Peyer's patch (tissue), 4 donors: ENCODE measurements at regions not wholly inside any gene's neighbourhood (a gene's known extent, or its start where the extent isn't known, plus 50 kb on each side); places are given as distances from the start of the nearest gene placed in this dataset.

Experiments
- POLR2A ChIP-seq, 2 donors: fragments of 450-650 bp; IDR thresholded peaks; one replicate each; pipeline ENCODE4 v1.5.1; 2017; ENCODE audit warnings: antibody characterized with exemption in 2 of 2, mild to moderate bottlenecking in 2 of 2, moderate library complexity in 2 of 2
- TF ChIP-seq, protein P1 (sequence below), 6 experiments: fragments of 450-650 bp in 4 of 6; fragments of 200-600 bp in 2 of 6; sonication (generic) in 1 of 6; IDR thresholded peaks; one replicate each; pipeline ENCODE4 v1.5.1; 2017 to 2019; ENCODE audit warnings: antibody characterized with exemption in 6 of 6, mild to moderate bottlenecking in 3 of 6, moderate library complexity in 1 of 6

DNA sequence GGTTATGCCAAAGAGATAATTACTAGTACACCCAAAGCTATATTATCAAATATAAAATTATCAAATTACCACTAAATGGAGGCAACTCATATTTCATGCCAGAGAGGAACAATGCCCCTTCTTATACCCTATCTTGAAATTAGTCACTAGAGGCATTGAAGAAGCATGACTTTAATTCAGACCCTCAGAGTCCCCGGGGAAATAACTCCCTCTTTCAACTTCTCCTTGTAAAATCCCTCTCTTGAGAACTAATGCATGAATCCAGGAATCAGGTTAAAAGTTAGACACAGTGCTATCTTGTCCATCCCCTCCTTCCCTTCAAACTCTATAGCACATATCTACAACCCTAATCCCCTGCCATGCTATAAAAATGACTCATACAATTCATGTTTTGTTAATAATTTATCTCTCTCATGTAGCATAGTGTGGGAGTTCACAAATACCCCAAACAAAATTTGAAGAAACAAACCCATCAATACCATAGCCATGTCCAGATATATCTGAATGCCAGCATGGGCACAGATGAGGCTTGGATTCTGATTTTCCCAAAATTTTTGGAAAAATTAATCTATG lies 665.4 kb downstream of the KCNA4 start:
- TF ChIP-seq, protein P1, sequence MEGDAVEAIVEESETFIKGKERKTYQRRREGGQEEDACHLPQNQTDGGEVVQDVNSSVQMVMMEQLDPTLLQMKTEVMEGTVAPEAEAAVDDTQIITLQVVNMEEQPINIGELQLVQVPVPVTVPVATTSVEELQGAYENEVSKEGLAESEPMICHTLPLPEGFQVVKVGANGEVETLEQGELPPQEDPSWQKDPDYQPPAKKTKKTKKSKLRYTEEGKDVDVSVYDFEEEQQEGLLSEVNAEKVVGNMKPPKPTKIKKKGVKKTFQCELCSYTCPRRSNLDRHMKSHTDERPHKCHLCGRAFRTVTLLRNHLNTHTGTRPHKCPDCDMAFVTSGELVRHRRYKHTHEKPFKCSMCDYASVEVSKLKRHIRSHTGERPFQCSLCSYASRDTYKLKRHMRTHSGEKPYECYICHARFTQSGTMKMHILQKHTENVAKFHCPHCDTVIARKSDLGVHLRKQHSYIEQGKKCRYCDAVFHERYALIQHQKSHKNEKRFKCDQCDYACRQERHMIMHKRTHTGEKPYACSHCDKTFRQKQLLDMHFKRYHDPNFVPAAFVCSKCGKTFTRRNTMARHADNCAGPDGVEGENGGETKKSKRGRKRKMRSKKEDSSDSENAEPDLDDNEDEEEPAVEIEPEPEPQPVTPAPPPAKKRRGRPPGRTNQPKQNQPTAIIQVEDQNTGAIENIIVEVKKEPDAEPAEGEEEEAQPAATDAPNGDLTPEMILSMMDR (IDR thresholded peaks at IDR 0.05), result no peak
- no peak for TF ChIP-seq POLR2A (IDR thresholded peaks at IDR 0.05)
